ENCODE measurements at regions not wholly inside any gene's neighbourhood (a gene's known extent, or its start where the extent isn't known, plus 50 kb on each side); places are given as distances from the start of the nearest gene placed in this dataset.

- TF ChIP-seq CTCF (IDR thresholded peaks at IDR 0.05) = no peak
These were observed 49.9 kb upstream of the SLC14A2 start for GRCh38 chr18:45565280-45565970.

Measured in LNCAP (cell line).